ENCODE measurements at regions not wholly inside any gene's neighbourhood (a gene's known extent, or its start where the extent isn't known, plus 50 kb on each side); places are given as distances from the start of the nearest gene placed in this dataset.

DNA sequence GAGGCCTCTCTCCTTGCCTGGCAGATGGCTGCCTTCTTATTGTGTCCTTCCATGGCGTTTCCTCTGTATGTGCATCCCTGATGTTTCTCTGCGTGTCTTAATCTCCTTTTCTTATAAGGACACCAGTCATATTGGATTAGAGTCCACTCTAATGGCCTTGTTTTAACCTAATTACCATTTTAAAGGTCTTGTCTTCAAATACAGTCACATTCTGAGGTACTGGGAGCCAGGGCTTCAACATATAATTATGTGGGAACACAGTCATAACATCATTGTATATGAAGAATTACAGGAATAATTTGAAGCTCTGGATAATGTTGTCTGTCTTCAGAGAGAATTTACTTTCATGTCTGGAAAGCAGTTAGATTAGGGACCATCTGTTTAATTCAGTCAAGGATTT, 56.4 kb upstream of the PTGFR start:
- no peak for DNase-seq
- H3K9me3 ChIP-seq = no peaks in the 10 kb centered on the region
- no peak overlapping the region for H3K4me3 ChIP-seq
- no peaks in the 10 kb centered on the region for H3K27me3 ChIP-seq
- TF ChIP-seq EP300 (IDR thresholded peaks at IDR 0.05) = no peak
- no peak for TF ChIP-seq POLR2AphosphoS5 (IDR thresholded peaks at IDR 0.05)
- TF ChIP-seq POLR2A (IDR thresholded peaks at IDR 0.05) = no peak
- TF ChIP-seq, protein P1, sequence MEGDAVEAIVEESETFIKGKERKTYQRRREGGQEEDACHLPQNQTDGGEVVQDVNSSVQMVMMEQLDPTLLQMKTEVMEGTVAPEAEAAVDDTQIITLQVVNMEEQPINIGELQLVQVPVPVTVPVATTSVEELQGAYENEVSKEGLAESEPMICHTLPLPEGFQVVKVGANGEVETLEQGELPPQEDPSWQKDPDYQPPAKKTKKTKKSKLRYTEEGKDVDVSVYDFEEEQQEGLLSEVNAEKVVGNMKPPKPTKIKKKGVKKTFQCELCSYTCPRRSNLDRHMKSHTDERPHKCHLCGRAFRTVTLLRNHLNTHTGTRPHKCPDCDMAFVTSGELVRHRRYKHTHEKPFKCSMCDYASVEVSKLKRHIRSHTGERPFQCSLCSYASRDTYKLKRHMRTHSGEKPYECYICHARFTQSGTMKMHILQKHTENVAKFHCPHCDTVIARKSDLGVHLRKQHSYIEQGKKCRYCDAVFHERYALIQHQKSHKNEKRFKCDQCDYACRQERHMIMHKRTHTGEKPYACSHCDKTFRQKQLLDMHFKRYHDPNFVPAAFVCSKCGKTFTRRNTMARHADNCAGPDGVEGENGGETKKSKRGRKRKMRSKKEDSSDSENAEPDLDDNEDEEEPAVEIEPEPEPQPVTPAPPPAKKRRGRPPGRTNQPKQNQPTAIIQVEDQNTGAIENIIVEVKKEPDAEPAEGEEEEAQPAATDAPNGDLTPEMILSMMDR (IDR thresholded peaks at IDR 0.05) = no peak
- 80 to 86% (median 84%) methylated on average over 2 of the region's 2 CpGs for WGBS, 5 donors
- H3K27ac ChIP-seq = no peak overlapping the region
- intact Hi-C loops (cut with DNase I; ENCODE audit: low total_unique reads) = no loop called here
- no peaks in the 10 kb centered on the region for H3K4me1 ChIP-seq
- H3K36me3 ChIP-seq = no peaks in the 10 kb centered on the region

DNA sequence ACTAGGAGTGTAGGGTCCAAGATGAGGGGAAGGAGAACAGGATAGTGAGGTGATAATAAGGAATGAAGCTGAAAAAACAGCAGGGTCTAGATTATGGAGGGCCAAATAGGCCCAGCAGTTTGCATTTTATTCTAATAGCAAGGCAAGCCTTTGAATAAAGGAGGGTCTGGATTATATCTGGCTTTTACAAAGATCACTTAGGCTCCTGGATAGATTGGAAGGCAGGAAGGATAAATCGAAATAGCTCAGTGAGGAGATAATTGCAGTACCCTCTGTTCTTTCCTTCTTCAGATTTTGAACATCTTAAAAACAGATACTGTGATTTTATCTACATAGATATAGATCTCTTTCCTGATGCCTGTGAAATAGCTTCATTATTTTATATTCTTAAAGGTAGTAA, 53.8 kb upstream of the PTGFR start:
- TF ChIP-seq POLR2A (IDR thresholded peaks at IDR 0.05) (no peak), EP300 (IDR thresholded peaks at IDR 0.05) (no peak)
- TF ChIP-seq, protein P1 (IDR thresholded peaks at IDR 0.05) = no peak
- H3K9me3 ChIP-seq = no peaks in the 10 kb centered on the region
- H3K27me3 ChIP-seq = no peaks in the 10 kb centered on the region
- 59 to 93% (median 85%) methylated on average over 1 of the region's 1 CpG for WGBS, 5 donors
- DNase-seq = no peak
- intact Hi-C loops (cut with DNase I; ENCODE audit: low total_unique reads) = no loop called here
- no peaks in the 10 kb centered on the region for H3K4me1 ChIP-seq
- no peaks in the 10 kb centered on the region for H3K36me3 ChIP-seq
- H3K27ac ChIP-seq = no peak overlapping the region
- no peak overlapping the region for H3K4me3 ChIP-seq

DNA sequence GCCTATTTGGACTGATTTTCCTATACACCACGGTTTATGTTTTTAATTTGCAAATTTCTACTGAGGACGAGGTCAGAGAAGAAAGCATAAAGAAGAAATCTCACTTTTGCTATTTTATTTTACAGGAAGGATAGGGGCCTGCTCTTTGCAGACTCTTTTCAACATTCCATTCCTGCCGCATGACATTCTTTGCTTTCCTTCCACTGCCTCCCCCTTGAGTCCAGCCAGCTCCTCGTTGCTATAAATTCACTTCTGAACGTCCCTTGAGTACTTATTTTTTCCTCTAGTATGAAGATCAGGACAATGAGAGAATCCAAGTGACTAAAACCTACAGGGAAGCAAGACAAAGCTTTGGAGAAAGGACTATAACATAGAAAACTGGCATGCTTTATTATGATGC, 53.4 kb upstream of the PTGFR start:
- H3K9me3 ChIP-seq = no peaks in the 10 kb centered on the region
- no peaks in the 10 kb centered on the region for H3K4me1 ChIP-seq
- no peak overlapping the region for H3K27ac ChIP-seq
- WGBS, 5 donors = 45 to 55% (median 52%) methylated on average over 5 of the region's 5 CpGs
- intact Hi-C loops (cut with DNase I; ENCODE audit: low total_unique reads) = no loop called here
- H3K36me3 ChIP-seq = no peaks in the 10 kb centered on the region
- H3K27me3 ChIP-seq = no peaks in the 10 kb centered on the region
- no peak overlapping the region for H3K4me3 ChIP-seq
- TF ChIP-seq POLR2AphosphoS5 (IDR thresholded peaks at IDR 0.05) (no peak), POLR2A (IDR thresholded peaks at IDR 0.05) (no peak), EP300 (IDR thresholded peaks at IDR 0.05) (no peak)
- TF ChIP-seq, protein P1 (IDR thresholded peaks at IDR 0.05) = no peak
- DNase-seq = peak in 1 of 2 donors; percentile 20

DNA sequence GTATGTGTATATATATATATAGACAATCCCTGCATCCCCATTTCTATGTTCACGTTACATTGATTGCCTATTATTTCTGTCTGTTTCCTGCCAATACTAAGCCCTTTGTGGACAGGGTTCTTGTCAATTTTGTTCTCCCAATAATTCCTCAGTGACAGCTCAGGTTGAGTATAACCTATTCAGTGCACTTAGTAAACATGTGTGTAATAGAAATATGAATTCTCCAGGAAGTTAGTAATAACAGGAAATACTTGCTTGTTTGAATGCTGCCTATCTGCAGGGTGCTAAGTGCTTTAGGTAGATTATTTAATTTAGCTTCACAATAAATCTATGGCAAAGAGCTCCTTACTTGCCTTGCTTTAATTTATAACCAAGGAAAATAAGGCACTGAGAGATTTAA, 52.8 kb upstream of the PTGFR start:
- no peaks in the 10 kb centered on the region for H3K9me3 ChIP-seq
- no peaks in the 10 kb centered on the region for H3K36me3 ChIP-seq
- DNase-seq = no peak
- H3K27ac ChIP-seq = no peak overlapping the region
- H3K27me3 ChIP-seq = no peaks in the 10 kb centered on the region
- no peaks in the 10 kb centered on the region for H3K4me1 ChIP-seq
- H3K4me3 ChIP-seq = no peak overlapping the region
- intact Hi-C loops (cut with DNase I; ENCODE audit: low total_unique reads) = no loop called here
- no peak for TF ChIP-seq POLR2A (IDR thresholded peaks at IDR 0.05)
- no peak for TF ChIP-seq POLR2AphosphoS5 (IDR thresholded peaks at IDR 0.05)
- no peak for TF ChIP-seq EP300 (IDR thresholded peaks at IDR 0.05)
- TF ChIP-seq, protein P1 (IDR thresholded peaks at IDR 0.05) = no peak
- WGBS, 5 donors = 83 to 95% (median 90%) methylated on average over 1 of the region's 1 CpG
